NCI-H187 (cell line): ENCODE measurements at regions not wholly inside any gene's neighbourhood (a gene's known extent, or its start where the extent isn't known, plus 50 kb on each side); places are given as distances from the start of the nearest gene placed in this dataset.

Experiments used
- DNase-seq, 2 experiments: peaks; one replicate each; lab custom pipeline; 2025; lab: John Stamatoyannopoulos, UW

DNA sequence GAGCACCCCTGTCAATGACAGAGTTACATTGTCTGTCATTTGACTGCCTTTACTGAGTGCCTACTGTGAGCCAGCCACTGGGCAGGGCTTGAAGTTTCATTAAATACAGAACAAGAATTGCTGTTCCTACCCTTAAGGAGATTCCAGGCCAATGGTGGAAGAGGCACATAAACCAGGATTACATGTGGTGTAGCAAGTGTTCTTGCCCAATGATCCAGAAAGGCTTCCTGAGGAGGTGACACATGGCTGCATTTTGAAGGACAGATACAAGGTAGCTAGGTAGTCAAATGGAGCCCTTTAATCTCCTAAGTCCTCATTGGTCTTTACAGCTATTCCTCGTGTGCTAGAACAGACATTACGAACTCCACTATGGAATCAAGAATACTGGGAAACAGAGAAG lies 312.7 kb downstream of the ETAA1 start:
- DNase-seq, result no peak

DNA sequence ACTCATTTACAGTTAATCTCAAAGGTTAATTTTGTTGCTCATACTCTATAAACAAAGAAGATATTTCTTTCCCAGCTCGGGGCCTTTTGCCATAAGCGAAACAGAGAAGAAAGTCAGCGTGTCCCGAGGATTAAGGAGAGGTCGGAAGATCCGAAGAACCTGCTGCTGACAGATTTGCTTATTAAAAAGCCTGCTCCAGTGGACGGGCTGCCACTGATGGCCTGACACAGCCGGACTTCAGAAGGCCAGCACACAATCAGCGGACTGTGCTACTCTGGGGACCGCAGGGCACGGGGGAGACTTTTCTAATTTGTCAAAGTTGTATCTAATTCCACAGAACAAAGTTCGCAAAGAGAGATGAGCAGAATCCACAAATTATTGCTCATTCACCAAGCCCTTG lies 315.4 kb downstream of the ETAA1 start:
- no peak for DNase-seq

DNA sequence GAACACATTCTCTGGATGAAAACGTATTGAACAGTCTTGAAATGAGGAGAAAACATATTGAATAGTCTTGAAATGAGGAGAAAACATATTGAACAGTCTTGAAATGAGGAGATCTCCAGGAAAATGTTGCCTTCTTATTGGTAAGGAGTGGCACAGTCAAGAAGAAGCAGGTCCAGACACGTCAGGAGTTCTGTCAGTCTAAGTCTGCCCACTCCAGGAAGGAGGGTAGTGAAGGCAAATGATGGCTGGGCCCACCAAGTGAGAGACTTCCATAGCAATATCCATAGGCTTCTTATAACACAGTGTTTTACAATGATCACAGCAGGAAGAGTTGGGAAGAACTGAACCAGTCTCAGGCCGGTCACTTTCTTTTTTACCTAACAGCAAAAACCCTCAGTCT lies 316.2 kb downstream of the ETAA1 start:
- no peak for DNase-seq

DNA sequence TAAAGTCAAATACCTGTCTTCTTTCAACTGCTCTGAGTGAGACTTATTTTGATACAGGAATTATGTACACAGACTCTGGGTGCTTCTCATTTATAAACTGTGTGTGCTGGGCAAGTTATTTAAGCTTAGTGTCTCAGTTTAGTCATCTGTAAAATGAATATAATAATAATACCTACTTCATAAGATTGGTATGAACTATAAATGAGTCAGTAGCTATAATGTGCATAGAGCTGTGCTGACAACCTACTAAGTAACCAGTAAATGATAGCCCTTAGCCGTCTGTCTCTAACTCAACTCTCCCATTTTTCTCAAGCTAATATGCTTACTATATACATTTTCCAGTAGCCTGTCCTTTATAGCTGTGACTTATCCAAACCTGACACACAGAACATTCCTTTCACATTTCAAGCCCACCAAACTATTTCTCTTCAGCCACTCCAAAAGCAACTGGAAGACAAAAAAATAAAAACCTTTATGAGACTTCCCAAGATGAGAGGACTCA lies 319.8 kb downstream of the ETAA1 start:
- DNase-seq, result no peak

DNA sequence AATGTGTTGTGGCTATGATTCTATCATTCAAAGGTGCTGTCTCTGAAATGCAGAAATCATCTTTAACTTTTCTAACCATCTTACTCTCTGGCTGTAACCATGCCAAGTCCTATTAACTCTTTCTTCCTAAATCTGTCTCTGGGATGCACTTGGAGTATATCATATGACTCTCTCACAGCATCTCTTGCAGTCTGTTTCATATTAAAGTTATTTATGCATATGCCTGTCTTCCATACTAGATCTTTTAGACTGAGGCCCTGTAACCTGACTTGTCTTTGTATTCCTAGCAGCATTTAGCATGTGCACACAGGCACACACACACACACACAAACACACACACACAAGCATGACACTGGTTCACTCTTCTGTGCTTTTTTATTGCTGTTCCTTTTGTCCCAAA lies 320.6 kb downstream of the ETAA1 start:
- DNase-seq, result no peak

DNA sequence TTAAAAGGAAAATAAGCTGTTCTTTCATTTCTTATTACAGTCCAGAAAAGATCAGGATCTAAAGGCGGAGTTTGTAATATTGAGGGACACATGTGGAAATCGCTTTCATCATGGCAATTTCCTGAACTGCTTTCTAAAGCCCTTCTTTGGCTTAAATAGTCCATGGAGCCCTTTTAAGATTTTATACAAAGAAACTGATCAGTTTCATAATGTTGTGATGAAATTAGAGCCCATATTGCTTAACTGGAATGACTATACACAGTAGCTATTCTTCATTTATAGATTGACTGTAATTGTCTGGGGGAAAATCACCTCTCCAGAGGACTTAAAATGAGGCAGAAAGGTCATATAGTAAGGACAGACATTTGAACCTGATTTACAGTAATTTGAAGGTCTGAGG lies 322.2 kb downstream of the ETAA1 start:
- no peak for DNase-seq

DNA sequence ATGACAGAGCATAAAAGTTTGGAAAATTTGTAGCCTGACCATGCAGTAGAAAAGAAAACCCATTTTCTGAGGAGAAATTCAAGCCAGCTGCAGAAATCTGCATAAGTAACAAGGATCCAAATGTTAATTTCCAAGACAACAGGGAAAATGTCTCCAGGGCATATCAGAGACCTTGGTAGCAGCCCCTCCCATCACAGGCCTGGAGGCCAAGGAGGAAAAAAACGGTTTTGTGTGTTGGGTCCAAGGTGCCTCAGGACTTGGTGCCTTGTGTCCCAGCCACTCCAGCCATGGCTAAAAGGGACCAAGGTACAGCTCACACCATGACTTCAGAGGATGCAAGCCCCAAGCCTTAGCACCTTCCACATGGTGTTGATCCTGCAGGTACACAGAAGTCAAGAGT lies 324.4 kb downstream of the ETAA1 start:
- DNase-seq, result no peak

DNA sequence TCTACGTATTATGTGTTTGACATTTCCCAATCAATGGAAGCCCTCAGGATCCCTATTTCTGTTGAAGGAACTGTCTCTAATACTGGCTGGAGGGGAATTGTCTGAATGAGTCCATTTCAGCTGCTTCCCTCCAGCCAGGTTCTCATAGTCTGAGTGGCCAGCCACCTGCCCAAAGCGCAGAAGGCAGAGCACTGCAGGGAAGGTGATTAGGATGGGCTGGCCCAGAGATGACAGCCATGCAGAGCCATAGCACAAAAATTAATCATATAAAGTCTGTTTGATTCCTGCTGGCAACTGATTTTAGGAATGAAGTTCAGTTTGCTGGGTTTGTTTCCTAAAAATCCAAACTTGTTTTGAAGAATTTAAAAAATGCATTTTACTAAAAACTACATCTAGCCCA lies 327.1 kb downstream of the ETAA1 start:
- no peak for DNase-seq

DNA sequence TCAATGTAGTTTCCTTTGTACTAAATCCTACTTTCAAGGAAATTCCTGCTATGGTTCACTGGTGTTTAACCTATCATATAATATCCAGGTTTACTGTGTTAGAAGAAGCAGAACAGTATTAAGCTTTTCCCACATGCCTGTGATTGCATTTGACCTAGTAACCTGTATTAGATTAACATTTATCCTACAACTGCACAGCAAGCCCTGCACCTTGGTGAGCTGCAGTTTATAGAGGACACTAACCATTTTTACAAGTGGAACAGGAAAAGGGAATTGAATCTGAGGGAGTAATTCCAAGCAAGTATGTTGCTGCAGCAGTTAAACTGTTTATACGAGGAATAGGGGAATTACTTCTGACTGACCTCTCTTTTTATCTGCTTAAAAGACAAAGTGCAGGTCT lies 328.6 kb downstream of the ETAA1 start:
- no peak for DNase-seq

DNA sequence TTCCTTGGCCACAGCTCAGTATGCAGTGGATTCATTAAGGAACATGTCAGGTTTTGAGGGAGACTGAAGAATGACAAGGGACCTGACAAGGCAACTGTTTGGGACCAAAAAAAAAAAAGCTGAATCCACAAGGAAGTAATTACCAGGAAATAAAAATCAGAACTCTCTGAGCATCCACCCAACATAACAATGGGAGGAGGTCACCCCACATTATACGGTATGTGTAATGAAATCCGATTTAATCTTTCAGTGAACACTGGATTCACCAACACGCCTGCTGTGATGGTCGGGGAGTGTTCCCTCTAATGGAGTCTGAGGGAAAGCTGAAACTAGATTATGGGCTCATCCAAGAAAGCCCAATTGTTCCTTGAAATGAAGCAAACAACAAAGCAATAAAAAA lies 329.3 kb downstream of the ETAA1 start:
- DNase-seq, result peak in 1 of 2 experiments; percentile 45

DNA sequence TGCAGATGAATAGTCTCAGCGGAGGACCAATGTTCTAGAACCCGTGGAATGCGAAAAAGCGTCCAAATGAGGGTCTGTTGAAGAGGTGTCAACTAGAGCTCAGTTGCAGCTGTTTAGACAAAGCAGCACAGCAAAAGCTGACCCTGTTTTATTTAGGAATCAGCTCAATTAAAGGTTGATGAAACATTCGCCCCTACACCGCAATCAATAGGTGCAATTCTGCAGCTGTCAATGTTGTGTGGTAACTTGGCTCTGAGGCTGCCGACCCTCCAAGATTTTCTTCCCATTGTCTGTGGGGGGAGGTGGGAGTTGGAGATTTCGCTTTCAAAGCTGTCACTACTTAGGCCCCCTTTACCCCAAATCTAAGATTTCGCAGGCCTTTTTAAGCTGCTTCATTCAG lies 330.0 kb downstream of the ETAA1 start:
- no peak for DNase-seq

DNA sequence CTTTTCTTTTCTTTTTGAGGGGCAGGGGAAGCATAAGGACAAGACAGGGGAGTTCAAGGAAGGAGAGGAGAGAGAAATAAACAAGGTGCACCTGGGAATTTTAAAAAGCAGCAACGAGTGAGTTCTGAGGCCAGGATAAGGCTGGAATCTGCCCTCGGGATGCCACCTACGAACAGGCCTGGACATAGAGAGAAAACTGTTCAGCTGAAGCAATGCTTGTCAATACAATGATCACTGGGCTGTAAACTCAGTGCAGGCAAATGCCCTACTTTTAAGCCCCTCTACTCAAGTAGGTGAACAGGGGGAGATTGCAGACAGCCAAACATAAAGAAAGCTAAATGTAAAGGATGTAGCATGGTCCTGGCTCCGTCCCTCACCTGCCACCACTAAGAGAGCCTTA lies 330.5 kb downstream of the ETAA1 start:
- DNase-seq, result no peak

DNA sequence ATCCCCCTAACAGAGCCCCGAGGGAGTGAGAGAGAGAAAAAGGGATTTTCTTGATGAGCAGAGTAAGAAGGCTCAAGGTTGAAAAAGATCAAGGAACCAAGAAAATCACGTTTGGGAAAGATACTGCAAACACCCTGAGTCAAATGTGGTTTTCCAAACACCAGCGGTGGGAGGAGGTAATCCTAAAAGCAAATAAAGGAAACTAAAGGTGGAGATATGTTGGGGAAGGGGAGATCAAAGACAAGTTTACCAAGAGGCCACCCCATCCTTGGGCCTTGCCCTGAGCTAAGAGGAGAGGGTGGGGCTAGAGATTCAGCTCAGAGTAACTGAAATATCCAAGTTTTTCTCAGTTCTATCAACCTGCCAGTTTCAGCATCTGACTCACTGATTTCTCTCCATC lies 332.3 kb downstream of the ETAA1 start:
- no peak for DNase-seq

DNA sequence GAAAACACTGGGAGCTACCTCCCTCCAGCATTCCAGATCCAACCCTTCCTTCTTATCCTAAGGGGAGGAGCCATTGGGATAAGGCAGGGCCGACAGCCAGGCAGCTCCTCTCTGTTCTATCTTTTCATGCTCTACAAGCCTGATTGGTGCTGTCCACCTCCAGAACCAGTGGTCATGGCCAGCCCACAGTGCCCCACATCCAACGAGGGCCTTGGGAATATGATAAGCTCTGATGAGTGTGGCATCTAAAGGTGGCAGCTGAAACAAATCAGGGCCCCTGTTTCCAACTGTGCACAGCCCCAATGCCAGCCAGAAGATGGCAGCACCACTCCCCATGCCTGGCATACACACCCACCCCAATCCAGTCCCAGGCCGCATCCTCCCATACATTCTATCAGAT lies 329.3 kb downstream of the C1D start:
- DNase-seq, result peak in 1 of 2 experiments; percentile 1

DNA sequence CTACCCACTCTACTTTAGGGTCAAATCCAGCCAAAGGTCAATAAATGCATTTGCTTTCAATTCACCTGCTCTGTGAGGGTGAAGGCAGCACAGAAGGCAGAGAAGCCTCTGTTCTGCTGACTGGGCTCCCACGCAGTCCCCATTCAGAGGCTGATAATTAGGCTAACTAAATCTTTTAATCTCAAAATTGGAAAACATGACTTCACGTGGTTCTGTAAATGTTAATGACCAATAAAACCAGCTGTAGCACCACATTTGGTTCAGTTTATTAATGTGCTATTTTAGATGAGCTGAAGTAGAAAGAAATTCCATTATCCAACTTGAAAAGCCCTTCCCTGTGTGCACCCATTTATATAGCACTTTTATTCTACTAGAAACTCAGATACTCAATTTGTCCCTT lies 310.6 kb downstream of the C1D start:
- DNase-seq, result no peak

DNA sequence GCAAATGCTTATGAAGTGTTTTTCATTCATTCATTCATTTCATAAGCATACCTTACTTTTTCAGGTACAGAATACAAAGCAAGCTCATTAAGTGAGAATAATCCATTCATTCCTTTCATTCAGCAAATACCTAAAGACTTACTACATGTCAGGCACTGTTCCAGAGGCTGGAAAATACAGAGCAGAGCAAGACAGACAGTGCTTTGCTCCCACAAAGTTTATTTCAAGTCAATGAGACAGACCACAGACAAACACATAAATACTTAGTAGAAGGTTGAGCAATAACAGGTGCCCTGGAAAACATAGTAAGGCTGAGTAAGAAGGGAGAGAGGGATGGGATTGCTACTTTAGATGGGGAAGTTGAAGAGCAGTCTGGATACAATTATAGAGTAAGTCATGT lies 309.8 kb downstream of the C1D start:
- no peak for DNase-seq

DNA sequence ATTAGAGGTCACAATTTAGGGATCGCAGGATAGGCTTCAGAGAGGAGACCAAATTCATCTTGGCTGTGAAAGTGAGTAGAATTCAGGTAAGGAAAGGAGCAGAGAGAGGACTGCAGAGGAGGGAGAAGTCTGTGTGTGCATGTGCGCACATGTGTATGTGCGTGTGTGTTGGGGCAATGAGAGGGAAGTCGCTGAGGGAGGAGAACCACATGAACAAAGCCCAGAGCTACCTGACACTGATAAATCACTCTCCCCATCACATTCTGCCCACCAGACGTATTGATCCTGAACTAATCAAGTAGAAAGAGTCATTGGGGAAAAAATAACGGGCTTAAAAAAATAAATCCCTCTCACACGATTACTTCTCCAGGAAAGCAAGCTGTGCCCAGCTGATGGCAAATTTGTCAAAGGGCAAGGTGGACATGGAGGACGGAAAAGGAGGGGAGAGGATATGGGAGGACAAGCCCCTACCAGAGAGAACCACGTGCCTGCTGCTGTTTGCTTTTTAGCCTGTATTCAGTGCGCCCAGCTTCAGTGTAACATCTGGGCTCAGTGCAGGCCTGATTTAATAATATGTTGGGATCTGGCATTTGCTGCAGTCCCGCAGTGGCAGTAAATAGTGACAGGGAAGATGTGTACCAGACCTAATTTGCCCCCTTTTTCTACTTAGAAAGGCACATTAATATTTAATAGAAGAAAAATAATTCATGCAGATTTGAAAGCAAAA lies 307.5 kb downstream of the C1D start:
- DNase-seq, result no peak

DNA sequence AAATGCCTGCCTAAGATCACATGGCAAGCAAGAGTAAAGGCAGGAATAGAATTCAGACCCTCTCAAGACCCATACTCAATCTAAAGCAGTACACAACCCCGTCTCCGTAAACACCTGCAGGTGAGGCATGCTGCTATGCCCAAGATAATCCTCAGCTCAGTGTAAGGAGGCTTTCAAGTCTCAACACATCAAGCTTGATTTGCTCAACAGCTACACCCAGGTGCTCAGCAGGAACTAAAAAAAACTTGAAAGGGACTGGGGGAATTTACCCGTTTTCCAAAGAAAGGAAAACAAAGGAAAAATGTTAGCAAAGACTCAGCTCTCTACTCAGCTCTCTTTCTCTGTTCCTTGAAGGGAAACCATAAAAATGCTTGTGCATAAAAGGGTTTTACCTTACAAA lies 301.8 kb downstream of the C1D start:
- no peak for DNase-seq

DNA sequence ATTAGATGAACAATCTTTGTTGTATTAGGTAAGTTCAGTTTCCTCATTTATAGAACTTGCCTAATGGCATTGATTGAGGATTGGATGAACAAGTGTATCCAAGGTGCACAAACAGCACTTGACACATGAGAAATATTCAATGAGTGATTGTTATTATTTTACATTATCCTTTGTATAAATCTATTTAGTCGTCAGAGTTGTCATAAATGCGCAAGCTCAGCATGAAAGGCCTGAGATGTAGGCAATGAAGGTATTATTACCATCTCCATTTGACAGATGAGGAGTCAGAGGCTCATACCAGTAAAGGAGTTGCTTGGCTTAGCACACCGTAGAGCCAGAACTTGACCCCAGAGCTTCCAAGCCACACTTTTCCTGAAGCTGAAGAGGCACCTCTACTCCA lies 291.4 kb downstream of the C1D start:
- DNase-seq, result no peak

DNA sequence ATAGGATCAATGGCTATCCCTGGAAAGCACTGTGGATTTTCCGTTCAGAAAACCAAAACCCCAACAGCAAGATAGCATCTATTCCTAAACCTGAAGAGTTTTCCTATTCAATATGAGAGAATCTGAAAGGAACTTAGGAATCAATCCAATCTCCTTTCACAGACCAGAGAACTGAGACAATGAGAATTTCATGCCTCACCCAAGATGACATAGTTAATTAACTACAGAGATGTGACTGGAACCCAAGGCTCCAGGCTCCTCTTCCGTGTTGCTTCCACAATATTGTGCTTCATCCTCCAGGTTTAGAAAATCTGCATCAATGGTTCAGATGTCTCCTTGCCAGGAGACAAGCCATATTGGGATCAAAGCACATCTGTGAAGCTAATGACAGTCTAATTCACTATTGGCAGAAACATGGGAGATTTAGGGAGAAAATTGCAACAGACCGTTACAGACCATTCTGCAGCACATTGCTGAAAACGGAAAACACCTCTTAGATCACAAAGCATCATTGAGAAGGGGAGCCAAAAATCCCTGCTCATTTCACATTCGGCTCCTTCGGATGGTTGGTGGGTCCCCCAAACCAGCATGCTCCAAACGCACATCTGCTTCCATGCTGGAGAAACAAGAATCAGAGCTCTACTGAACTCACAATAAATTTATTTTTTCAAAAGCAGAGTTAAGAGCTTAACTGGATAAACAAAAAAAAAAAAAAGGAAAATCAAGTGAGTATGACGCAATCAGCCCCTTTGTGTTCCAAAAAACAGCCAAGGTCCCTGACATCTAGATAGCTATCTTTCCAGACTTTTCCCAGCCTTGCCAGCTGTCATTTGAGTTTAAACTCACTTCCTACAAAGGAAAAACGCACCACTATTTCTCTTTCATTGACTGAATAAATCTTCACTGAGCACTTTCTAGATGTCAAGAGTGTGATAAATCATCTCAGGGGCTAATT lies 290.3 kb downstream of the C1D start:
- no peak for DNase-seq

DNA sequence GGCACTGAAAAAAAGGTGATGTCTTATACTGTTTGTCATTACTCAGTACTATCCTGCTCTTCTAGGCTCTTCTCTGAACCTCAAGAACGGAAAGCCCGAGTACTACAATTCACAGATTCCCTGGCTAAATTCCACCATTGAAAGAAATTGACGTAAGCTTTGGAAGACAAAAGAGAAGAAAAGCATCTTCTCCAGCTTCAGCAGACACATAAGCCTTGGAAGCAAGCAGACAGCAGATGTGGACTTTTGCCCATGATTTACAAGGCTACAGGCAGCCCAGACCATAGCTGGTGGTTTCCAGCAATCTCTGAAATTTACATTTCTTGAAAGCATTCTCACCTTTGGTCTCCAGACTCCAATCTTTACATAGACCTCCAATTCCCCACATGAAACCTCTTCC lies 289.0 kb downstream of the C1D start:
- DNase-seq, result no peak

DNA sequence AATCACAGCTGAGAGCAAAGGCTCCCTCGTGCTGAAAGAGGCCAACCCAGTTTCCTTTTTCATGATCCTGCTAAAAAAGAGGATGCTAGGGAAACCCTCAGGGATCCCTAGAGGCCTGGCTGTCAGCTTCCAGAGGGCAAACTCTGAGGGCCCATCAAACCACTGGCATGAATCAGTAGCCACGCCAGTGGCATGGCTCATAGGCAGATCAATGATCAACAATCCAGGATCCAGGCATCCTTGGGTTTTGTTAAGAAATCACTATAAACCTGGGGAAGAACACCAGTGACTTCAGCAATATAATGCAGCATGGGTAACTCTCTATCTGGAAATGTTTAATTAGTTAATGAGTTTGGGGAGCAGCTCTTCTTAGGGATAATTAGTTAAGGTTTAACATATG lies 286.5 kb downstream of the C1D start:
- no peak for DNase-seq

DNA sequence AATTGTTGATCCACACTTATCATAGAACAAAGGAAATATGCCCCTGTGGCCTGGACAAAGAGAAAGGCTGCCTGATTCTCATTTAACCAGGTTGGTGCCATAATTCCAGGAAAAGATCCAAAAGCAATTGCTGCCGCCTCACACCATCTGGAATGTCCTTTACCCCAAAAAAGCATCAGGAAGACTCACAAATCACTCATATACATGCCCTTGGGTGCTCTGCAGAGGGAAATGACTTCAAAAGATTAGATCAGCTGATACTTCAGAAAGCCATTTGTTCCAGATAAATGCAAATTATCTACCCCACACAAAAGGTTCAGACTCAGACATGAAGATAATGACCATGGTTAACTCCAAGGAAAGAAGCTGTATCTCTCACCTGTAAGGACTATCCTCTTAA lies 285.8 kb downstream of the C1D start:
- DNase-seq, result no peak
